ENCODE measurements at regions not wholly inside any gene's neighbourhood (a gene's known extent, or its start where the extent isn't known, plus 50 kb on each side); places are given as distances from the start of the nearest gene placed in this dataset.

- Histone ChIP-seq H3K4me1 (ENCODE audit: control insufficient read depth in 1 of 2, insufficient read depth in 2 of 2, low read length in 2 of 2) (no peaks in the 10 kb centered on the region), H3K27me3 (ENCODE audit: control insufficient read depth in 2 of 2, insufficient read depth in 2 of 2, low read length in 2 of 2) (no peaks in the 10 kb centered on the region), H3K4me2 (replicated peaks; ENCODE audit: extremely low read depth, low read length, poor library complexity, severe bottlenecking) (no peak overlapping the region), H2AFZ (ENCODE audit: insufficient read depth, low read depth, low read length, poor library complexity, severe bottlenecking) (no peak overlapping the region), H3K9ac (ENCODE audit: insufficient read depth, low read length, poor library complexity, severe bottlenecking) (no peak overlapping the region), H3K4me3 (replicated peaks in 1 of 3; ENCODE audit: low read depth in 2 of 3, low read length in 3 of 3) (no peak overlapping the region), H3K79me2 (ENCODE audit: insufficient read depth, low read length) (no peaks in the 10 kb centered on the region), H3K27ac (ENCODE audit: low read depth in 1 of 2, low read length in 2 of 2) (no peak overlapping the region), H3K36me3 (replicated peaks in 1 of 2; ENCODE audit: control insufficient read depth in 1 of 2, insufficient read depth in 2 of 2, low read length in 2 of 2) (no peaks in the 10 kb centered on the region), H4K20me1 (ENCODE audit: insufficient read depth, low read length) (no peaks in the 10 kb centered on the region), H3K9me3 (replicated peaks in 1 of 2; ENCODE audit: control insufficient read depth in 1 of 2, insufficient read depth in 1 of 2, low read length in 2 of 2) (no peaks in the 10 kb centered on the region)
- Mint-ChIP-seq H3K4me3 (no peak overlapping the region), H3K4me1 (no peaks in the 10 kb centered on the region), H3K27me3 (ENCODE audit: low read depth in 3 of 3) (no peaks in the 10 kb centered on the region), H3K9me3 (peaks cover 0 to 4% (median 0%) of the 10 kb centered on the region in 7 donors), H3K36me3 (no peaks in the 10 kb centered on the region), H3K27ac (no peak overlapping the region)
- intact Hi-C loops (cut with micrococcal nuclease): no loop called here
- WGBS (ENCODE audit: insufficient coverage): no CpG with 5 or more reads among the region's 5 CpGs
- no peak for DNase-seq
- no peak for TF ChIP-seq CTCF (IDR thresholded peaks at IDR 0.05)
These were observed 658.0 kb upstream of the NRG3 start for GRCh38 chr10:81216949-81217348.

GRCh38 chr10:81218307-81218706, 656.7 kb upstream of the NRG3 start:
- H3K4me2 ChIP-seq (replicated peaks; ENCODE audit: extremely low read depth, low read length, poor library complexity, severe bottlenecking): no peak overlapping the region
- no peaks in the 10 kb centered on the region for H3K36me3 ChIP-seq (replicated peaks in 1 of 2; ENCODE audit: control insufficient read depth in 1 of 2, insufficient read depth in 2 of 2, low read length in 2 of 2)
- Mint-ChIP-seq H3K4me3 (no peak overlapping the region), H3K9me3 (peaks cover 0 to 13% (median 2%) of the 10 kb centered on the region in 7 donors), H3K4me1 (no peaks in the 10 kb centered on the region), H3K36me3 (no peaks in the 10 kb centered on the region), H3K27me3 (ENCODE audit: low read depth in 3 of 3) (no peaks in the 10 kb centered on the region), H3K27ac (no peak overlapping the region)
- H3K9me3 ChIP-seq (replicated peaks in 1 of 2; ENCODE audit: control insufficient read depth in 1 of 2, insufficient read depth in 1 of 2, low read length in 2 of 2): peaks cover 0 to 4% of the 10 kb centered on the region in 2 donors
- no peaks in the 10 kb centered on the region for H3K79me2 ChIP-seq (ENCODE audit: insufficient read depth, low read length)
- DNase-seq: no peak
- H3K4me1 ChIP-seq (ENCODE audit: control insufficient read depth in 1 of 2, insufficient read depth in 2 of 2, low read length in 2 of 2): no peaks in the 10 kb centered on the region
- no peak overlapping the region for H3K27ac ChIP-seq (ENCODE audit: low read depth in 1 of 2, low read length in 2 of 2)
- H3K27me3 ChIP-seq (ENCODE audit: control insufficient read depth in 2 of 2, insufficient read depth in 2 of 2, low read length in 2 of 2): no peaks in the 10 kb centered on the region
- H2AFZ ChIP-seq (ENCODE audit: insufficient read depth, low read depth, low read length, poor library complexity, severe bottlenecking): no peak overlapping the region
- no peak overlapping the region for H3K4me3 ChIP-seq (replicated peaks in 1 of 3; ENCODE audit: low read depth in 2 of 3, low read length in 3 of 3)
- H3K9ac ChIP-seq (ENCODE audit: insufficient read depth, low read length, poor library complexity, severe bottlenecking): no peak overlapping the region
- 100% methylated on average over 2 of the region's 4 CpGs for WGBS (ENCODE audit: insufficient coverage)
- no peaks in the 10 kb centered on the region for H4K20me1 ChIP-seq (ENCODE audit: insufficient read depth, low read length)
- intact Hi-C loops (cut with micrococcal nuclease): no loop called here
- TF ChIP-seq CTCF (IDR thresholded peaks at IDR 0.05): no peak
